Pancreas (tissue), 10 donors: ENCODE measurements at regions not wholly inside any gene's neighbourhood (a gene's known extent, or its start where the extent isn't known, plus 50 kb on each side); places are given as distances from the start of the nearest gene placed in this dataset.

ENCODE experiments used
- ATAC-seq, 4 donors: fragments of 200-7000 bp; cut with Tn5 transposase; one replicate each; pipeline versions ENCODE4 v1.8.0 to v1.9.1; 2020; ENCODE audit warnings: mild to moderate bottlenecking in 4 of 4, moderate library complexity in 4 of 4
- DNase-seq, 6 donors: peaks; one replicate each; pipeline ENCODE4 v3.0.0-alpha.2; 2020
- FAIRE-seq: peaks from 2 replicates; lab custom pipeline; 2012; peaks lifted over from hg19 to GRCh38; lab: Jason Lieb, UNC
- H3K27ac ChIP-seq, 4 donors: fragments of 200-600 bp; sonication (generic); 1 replicate in 3 of 4; 2 replicates in 1 of 4; pipeline versions ENCODE4 v1.5.0 to v1.8.0; 2020
- H3K27me3 ChIP-seq, 4 donors: fragments of 200-600 bp; one replicate each; pipeline ENCODE4 v1.8.0; 2021
- H3K36me3 ChIP-seq, 3 donors: fragments of 200-600 bp; sonication (generic) in 1 of 3; one replicate each; pipeline versions ENCODE4 v1.5.0 to v1.8.0; 2020 to 2021
- H3K4me1 ChIP-seq, 3 donors: fragments of 200-600 bp; one replicate each; pipeline ENCODE4 v1.8.0; 2021
- H3K4me3 ChIP-seq, 4 donors: fragments of 200-600 bp; sonication (generic) in 2 of 4; one replicate each; pipeline versions ENCODE4 v1.5.0 to v1.8.0; 2020 to 2021
- H3K9me3 ChIP-seq, 4 donors: fragments of 200-600 bp; one replicate each; pipeline ENCODE4 v1.8.0; 2021
- WGBS, 2 donors: extraction: QIAGEN DNeasy Blood & Tissue Kit; methylation state at CpG; one replicate each; pipeline ENCODE4 v1.1.7; 2013; 5-methylcytosine and 5-hydroxymethylcytosine counted together
- intact Hi-C, 3 donors: fragments of 100-400 bp; cut with DNase I; formaldehyde crosslinking; loops; one replicate each; pipeline versions ENCODE4 v1.11.1 to v1.14.2; 2022
- TF ChIP-seq, protein P1 (sequence below), 4 donors: fragments of 200-600 bp; sonication (generic) in 3 of 4; IDR thresholded peaks; one replicate each; pipeline versions ENCODE4 v1.5.0 to v1.8.0; 2021; ENCODE audit warnings: antibody characterized with exemption in 4 of 4
- donor health status: healthy with polysubstance abuse.
- donor health status: DM: no; HTN: no; CAD: no; lungs with moderate emphysema.
- donor health status: DM: no; HTN: no; CAD: no.
- donor health status: control.
- donor health status: control.
- donor health status: Bipolar disorder and iron deficiency.
- donor health status: DM: yes; HTN: yes; CAD: no.
- donor health status: DM: no; HTN: no; CAD: no.
- donor health status: DM: no; HTN: no; CAD: no.
- donor health status: DM: yes; HTN: yes; CAD: no.

DNA sequence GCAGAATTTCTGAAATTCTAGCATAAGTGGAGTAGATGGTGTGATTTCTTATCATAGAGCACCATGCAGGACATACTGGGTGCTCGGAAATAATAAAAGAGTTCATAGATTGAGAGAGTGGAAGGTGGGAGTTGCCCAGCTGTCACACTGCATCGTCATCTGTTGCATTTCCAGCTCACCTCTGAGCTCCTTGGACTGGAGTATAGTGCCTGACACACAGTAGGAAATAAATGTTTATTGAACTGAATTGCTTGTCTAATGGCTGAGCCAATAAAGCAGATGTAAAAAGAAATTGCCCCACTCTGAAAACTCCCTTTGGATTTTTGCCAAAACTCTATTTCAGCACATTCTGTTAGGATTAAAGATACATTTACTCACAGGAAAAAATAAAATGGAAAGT is 108.9 kb upstream of the UBE2E1 start:
- no peak for DNase-seq

DNA sequence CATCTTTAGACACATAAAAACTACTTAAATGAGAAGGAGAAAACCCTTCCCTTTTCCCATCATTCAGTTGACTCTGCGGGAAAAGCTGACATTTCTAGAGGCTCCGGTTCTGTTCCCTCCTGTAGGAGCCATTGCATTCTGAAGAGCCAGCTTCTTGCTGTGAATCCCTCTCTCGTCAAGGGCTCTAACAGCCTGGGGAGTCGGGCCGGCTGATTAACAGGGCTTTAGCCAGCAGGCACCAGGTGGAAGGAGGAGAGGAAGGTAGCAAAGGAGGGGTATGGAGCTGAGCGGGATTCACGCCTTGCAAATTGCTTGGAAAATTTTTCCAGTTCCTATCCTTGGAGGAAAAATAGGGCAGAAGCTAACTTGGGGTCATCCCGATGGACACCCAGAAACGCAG is 108.3 kb upstream of the UBE2E1 start:
- FAIRE-seq = no peak
- WGBS, 2 donors = 64 to 70% methylated on average over 9 of the region's 9 CpGs
- Histone ChIP-seq H3K4me3 (no peak overlapping the region), H3K27me3 (no peaks in the 10 kb centered on the region), H3K27ac (no peak overlapping the region), H3K36me3 (no peaks in the 10 kb centered on the region), H3K4me1 (no peaks in the 10 kb centered on the region), H3K9me3 (no peaks in the 10 kb centered on the region)
- intact Hi-C loops = no loop called here
- ATAC-seq = no peak
- no peak for DNase-seq
- TF ChIP-seq, protein P1, sequence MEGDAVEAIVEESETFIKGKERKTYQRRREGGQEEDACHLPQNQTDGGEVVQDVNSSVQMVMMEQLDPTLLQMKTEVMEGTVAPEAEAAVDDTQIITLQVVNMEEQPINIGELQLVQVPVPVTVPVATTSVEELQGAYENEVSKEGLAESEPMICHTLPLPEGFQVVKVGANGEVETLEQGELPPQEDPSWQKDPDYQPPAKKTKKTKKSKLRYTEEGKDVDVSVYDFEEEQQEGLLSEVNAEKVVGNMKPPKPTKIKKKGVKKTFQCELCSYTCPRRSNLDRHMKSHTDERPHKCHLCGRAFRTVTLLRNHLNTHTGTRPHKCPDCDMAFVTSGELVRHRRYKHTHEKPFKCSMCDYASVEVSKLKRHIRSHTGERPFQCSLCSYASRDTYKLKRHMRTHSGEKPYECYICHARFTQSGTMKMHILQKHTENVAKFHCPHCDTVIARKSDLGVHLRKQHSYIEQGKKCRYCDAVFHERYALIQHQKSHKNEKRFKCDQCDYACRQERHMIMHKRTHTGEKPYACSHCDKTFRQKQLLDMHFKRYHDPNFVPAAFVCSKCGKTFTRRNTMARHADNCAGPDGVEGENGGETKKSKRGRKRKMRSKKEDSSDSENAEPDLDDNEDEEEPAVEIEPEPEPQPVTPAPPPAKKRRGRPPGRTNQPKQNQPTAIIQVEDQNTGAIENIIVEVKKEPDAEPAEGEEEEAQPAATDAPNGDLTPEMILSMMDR (IDR thresholded peaks at IDR 0.05) = no peak

More for the DNA sequence above, 108.9 kb upstream of the UBE2E1 start:
- Histone ChIP-seq H3K27me3 (no peaks in the 10 kb centered on the region), H3K4me1 (no peaks in the 10 kb centered on the region), H3K27ac (no peak overlapping the region), H3K9me3 (no peaks in the 10 kb centered on the region), H3K36me3 (no peaks in the 10 kb centered on the region), H3K4me3 (no peak overlapping the region)
- intact Hi-C loops = no loop called here
- FAIRE-seq (no peak), ATAC-seq (no peak)
- WGBS, 2 donors = 70 to 74% methylated on average over 2 of the region's 2 CpGs
- TF ChIP-seq, protein P1 (IDR thresholded peaks at IDR 0.05) = no peak

DNA sequence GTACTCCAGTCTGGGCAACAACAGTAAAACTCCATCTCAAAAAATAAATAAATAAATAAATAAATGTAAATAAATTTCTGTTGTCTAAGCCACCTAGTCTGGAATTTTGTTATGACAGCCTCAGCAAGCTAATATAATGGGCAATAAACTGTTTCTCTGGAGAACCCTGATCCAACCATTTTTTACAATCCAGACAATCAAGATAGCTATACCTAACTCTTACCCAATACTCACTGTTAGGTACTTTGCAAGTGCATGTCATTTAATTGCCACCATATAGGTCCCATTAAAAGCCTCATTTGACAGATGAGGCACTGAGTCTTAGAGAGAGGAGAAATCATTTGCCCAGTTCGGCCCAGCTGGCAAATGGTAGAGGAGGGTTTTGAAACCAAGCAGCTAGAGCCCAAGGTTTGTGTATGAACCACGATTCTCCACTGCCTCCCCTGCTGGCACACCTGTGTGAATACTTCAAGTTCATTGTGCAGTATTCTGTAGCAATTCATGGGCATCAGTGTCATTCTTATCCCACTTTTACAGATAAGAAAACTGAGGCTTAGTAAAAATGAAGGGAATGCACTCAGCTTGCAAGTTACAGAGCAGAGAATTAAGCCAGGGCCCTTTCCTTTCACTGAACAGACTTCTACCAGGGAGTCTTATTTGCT is 107.0 kb upstream of the UBE2E1 start:
- TF ChIP-seq, protein P1 (IDR thresholded peaks at IDR 0.05) = no peak
- H3K9me3 ChIP-seq = no peaks in the 10 kb centered on the region
- ATAC-seq (no peak), DNase-seq (no peak), FAIRE-seq (no peak)
- no peaks in the 10 kb centered on the region for H3K36me3 ChIP-seq
- WGBS, 2 donors = 46 to 52% methylated on average over 2 of the region's 2 CpGs
- intact Hi-C loops = no loop called here
- H3K27ac ChIP-seq = no peak overlapping the region
- H3K4me3 ChIP-seq = no peak overlapping the region
- H3K4me1 ChIP-seq = no peaks in the 10 kb centered on the region
- H3K27me3 ChIP-seq = no peaks in the 10 kb centered on the region

DNA sequence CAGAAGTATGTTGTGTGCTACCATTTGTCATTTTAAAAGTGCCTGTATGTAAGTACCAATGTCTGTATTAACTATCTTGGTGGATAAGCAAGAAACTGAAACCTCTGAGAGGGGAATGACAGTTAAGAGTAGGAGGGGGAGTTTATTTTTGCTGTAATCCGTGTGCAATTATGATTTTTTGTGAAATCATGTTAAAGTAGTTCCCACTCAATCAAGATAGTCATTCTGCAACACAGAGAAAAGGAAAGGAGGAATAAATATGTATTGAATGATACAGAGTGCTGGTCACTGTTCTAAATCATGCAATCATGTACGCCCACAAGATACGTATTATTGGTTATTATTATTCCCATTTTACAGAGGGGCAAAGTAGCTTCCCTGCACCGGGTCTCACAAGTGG is 105.1 kb upstream of the UBE2E1 start:
- TF ChIP-seq, protein P1 (IDR thresholded peaks at IDR 0.05) = no peak
- Histone ChIP-seq H3K4me1 (no peaks in the 10 kb centered on the region), H3K36me3 (no peaks in the 10 kb centered on the region), H3K4me3 (no peak overlapping the region), H3K27me3 (no peaks in the 10 kb centered on the region), H3K9me3 (no peaks in the 10 kb centered on the region), H3K27ac (no peak overlapping the region)
- DNase-seq (no peak), FAIRE-seq (no peak), ATAC-seq (no peak)
- 58 to 89% methylated on average over 4 of the region's 4 CpGs for WGBS, 2 donors
- intact Hi-C loops = no loop called here
